GM12801 (cell line): ENCODE measurements at regions not wholly inside any gene's neighbourhood (a gene's known extent, or its start where the extent isn't known, plus 50 kb on each side); places are given as distances from the start of the nearest gene placed in this dataset.

Experiments used
- TF ChIP-seq, protein P1 (sequence below): IDR thresholded peaks from one replicate; pipeline ENCODE4 v1.5.1; 2011; ENCODE audit warnings: control low read depth; ENCODE audit not compliant: insufficient read length; ENCODE audit errors: extremely low read depth

DNA sequence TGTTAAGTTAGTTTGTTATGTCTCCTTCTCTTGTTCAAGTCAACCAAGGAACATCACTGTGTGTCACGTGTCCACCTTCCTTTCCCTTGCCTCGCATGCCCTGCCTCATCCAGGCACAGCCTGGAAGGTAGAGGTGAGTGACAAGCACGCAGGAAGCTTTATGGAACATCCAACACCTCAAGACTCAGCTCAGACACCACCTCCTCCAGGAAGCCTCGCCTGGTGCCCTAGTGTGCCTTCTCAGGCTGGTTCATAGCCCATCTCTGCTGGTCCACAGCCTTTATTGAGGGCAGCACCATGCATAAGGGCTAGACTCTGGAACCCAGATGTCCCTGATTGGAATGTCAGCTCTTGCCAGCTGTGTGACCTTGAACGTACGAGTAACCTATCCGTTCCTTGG, 224.3 kb downstream of the ANKRD60 start:
- TF ChIP-seq, protein P1, sequence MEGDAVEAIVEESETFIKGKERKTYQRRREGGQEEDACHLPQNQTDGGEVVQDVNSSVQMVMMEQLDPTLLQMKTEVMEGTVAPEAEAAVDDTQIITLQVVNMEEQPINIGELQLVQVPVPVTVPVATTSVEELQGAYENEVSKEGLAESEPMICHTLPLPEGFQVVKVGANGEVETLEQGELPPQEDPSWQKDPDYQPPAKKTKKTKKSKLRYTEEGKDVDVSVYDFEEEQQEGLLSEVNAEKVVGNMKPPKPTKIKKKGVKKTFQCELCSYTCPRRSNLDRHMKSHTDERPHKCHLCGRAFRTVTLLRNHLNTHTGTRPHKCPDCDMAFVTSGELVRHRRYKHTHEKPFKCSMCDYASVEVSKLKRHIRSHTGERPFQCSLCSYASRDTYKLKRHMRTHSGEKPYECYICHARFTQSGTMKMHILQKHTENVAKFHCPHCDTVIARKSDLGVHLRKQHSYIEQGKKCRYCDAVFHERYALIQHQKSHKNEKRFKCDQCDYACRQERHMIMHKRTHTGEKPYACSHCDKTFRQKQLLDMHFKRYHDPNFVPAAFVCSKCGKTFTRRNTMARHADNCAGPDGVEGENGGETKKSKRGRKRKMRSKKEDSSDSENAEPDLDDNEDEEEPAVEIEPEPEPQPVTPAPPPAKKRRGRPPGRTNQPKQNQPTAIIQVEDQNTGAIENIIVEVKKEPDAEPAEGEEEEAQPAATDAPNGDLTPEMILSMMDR, result no peak

DNA sequence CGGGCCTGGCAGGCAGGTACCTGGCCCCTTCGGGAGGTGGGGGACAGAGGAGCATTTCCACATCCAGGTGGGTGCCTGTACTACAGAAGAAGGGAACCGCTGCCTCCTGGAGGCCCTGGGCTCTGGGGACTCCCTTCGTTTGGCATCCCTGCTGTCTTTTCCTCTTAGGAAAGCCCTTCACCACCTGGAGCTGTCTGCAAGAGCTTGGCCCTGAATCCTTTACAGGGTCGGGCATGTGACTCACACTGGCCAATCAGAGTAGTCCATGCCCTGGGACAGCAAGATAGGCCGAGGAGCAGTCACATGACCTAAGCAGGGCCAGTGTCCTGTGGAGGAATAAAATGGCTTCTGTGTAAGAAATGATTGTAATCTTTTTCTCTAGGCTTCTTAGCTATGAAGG, 224.9 kb downstream of the ANKRD60 start:
- TF ChIP-seq, protein P1, result no peak

DNA sequence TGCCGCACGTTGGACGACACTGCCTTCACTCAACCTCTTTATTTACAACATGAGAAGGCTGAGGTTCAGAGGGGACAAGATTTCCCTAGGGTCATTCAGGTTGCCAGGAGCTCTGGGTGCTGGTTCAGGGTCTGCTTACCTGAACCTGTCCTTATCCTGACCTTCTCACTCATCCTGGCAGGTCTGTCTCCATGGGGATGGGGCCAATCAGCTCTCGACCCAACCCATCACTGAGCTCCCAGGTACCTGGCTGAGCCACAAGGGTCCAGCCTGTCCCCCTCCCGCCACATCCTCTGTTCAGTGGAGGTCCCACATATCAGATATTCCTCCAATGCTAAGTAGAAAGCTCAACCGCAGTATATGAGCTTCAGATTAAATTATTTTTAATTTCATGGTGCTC, 225.6 kb downstream of the ANKRD60 start:
- TF ChIP-seq, protein P1, result no peak

DNA sequence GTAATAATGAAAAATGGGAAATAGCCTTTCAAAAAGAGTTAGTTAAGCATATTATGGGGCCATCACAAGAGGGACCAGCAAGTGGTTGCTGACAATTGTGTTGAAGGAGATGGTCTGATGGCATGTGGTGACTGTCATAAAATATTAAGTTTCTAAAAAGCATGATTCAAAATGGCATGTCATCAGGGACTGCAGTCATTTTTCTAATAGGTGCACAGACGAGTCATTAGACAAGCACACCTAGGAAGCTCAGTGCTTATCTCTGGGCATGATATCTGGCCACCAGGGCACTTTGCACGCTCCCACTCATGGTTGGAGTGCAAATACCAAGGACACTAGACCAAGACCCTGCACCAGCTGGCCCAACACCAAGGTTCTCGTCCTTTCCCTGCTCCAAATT, 226.5 kb downstream of the ANKRD60 start:
- TF ChIP-seq, protein P1, result no peak

DNA sequence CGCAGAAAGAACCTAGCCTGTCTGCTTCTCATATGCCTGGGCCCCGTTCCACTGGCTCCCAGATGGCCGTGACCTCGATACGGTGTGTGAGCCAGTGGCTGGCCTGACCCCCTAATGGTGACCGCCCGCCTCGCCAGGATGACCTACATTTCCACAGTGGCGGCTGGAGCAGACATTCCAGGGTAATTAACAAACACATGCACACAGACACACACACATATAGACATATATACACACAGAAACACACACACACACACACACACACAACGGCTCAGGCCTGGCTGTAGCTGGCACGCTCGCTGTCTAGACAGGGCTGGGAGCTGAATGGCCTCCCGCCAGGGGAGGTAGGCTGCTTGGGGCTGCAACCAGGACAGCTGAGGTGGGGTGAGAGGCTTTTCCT, 227.1 kb downstream of the ANKRD60 start:
- TF ChIP-seq, protein P1, result no peak

DNA sequence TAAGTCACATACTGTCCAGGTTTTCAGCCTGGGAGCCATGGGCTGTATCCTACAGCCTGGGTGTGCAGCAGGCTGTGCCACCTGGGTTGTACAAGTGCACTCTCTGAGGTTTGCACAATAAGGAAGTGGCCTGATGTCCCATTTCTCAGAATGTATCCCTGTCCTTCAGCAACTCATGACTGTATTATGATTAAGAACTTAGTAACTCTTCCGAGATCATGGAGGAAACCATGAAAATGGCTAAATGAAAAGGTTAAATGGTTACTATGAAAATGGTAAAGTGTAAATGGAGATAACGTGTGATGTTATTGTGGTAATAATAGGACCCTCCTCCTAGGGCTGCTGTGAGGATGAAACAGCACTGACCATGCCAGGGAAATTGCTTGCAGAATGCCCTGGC, 227.6 kb downstream of the ANKRD60 start:
- TF ChIP-seq, protein P1, result no peak

DNA sequence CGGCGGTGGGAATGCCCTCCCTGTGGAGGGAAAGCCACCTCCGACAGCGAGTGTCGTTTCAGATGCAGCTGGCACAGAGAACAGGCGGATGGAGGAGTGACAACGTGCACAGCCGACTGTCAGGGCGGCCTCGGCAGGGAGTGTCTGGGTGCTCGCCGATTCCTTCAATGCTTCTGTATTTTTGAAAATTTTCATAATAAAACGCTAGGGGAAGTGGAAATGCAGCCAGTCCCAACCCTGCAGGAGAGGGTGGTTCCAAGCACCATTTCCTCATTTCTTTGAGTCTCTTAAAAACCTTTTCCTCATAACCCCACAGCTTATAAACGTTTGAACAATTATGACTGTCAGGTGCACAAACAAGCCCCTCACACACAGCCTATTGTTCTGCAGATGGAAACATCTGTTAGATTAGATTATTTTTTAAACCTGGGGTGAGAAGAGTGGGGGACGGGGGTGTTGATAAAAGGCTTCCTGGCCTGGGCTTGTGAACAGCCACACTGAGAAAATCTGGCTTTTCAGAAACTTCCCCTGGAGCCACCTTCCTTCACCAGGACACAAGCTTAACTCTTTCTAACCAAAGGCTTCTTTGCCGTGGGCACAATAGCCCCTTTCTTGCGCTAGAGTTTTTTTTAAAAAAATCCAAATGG, 228.9 kb downstream of the ANKRD60 start:
- TF ChIP-seq, protein P1, result no peak

DNA sequence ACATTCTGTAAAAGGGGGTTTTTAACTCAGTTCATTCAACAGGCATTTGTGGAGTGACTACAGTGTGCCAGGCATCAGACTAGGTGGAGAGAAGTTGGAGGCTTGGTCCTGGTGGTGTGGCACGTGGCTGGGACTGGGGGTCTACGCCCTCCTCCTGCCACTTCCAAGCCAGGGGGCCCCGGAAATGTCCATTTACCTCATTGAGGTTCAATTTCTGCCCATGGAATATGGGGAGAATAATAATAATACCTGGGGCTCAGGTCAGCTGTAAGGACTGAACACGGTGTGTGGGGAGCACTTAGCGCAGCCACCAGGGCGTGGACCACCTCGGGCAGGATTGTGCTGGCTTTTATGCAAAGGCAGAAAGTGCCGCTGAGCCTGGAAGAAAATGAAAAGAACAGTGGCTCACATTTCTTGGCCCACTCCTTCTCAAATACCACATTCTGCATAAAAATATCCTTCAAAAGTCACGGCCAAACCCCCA, 229.4 kb downstream of the ANKRD60 start:
- TF ChIP-seq, protein P1, result no peak
